H1 (cell line): ENCODE measurements at regions not wholly inside any gene's neighbourhood (a gene's known extent, or its start where the extent isn't known, plus 50 kb on each side); places are given as distances from the start of the nearest gene placed in this dataset.

ENCODE experiments used
- CTCF ChIA-PET: fragments of 300-600 bp; sonication (Branson Sonifier 250); formaldehyde crosslinking; loops from one replicate; lab custom pipeline; 2021; ENCODE audit not compliant: partially characterized antibody; lab: Charles Lee
- POLR2A ChIA-PET: fragments of 300-600 bp; sonication (Branson Sonifier 250); formaldehyde crosslinking; loops from one replicate; lab custom pipeline; 2021; ENCODE audit warnings: inconsistent platforms; ENCODE audit not compliant: partially characterized antibody; lab: Charles Lee
- DNase-seq, 2 experiments: peaks; one replicate each; pipeline versions ENCODE4 v3.0.0 to v3.0.0-alpha.2; 2010 to 2022; ENCODE audit warnings: low spot score in 2 of 2, low read depth in 1 of 2, mixed read lengths in 1 of 2
- FAIRE-seq: peaks from 2 replicates; lab custom pipeline; 2011; peaks lifted over from hg19 to GRCh38; lab: Jason Lieb, UNC
- H2AFZ ChIP-seq: 2 replicates; pipeline ENCODE4 v1.8.1; 2012; ENCODE audit warnings: low read length, inconsistent platforms
- H2AK5ac ChIP-seq: 2 replicates; pipeline ENCODE4 v1.6.1; 2013; ENCODE audit warnings: low read depth, low read length
- H2BK120ac ChIP-seq: replicated peaks from 2 replicates; pipeline ENCODE3; 2013; ENCODE audit warnings: low read depth, low read length, inconsistent platforms
- H2BK12ac ChIP-seq: 2 replicates; pipeline ENCODE4 v1.6.1; 2013; ENCODE audit warnings: low read depth, low read length
- H2BK15ac ChIP-seq: 2 replicates; pipeline ENCODE4 v1.6.1; 2013; ENCODE audit warnings: low read length
- H2BK20ac ChIP-seq: 2 replicates; pipeline ENCODE4 v1.6.1; 2013; ENCODE audit warnings: low read length
- H2BK5ac ChIP-seq: 2 replicates; pipeline ENCODE4 v1.6.1; 2013; ENCODE audit warnings: low read depth, low read length
- H3K14ac ChIP-seq: 2 replicates; pipeline ENCODE4 v1.6.1; 2013; ENCODE audit warnings: inconsistent platforms; ENCODE audit not compliant: insufficient read length
- H3K18ac ChIP-seq: 2 replicates; pipeline ENCODE4 v1.6.1; 2013; ENCODE audit warnings: low read length; ENCODE audit errors: extremely low read depth
- H3K23ac ChIP-seq: 2 replicates; pipeline ENCODE4 v1.6.1; 2013; ENCODE audit warnings: inconsistent platforms; ENCODE audit not compliant: insufficient read length
- H3K23me2 ChIP-seq: 2 replicates; pipeline ENCODE4 v1.6.1; 2013; ENCODE audit warnings: low read depth, low read length
- H3K27ac ChIP-seq: 2 replicates; pipeline ENCODE4 v1.6.1; 2011; ENCODE audit warnings: low read depth, low read length, inconsistent platforms
- H3K27me3 ChIP-seq, 4 experiments: replicated peaks in 1 of 4; 1 replicate in 1 of 4; 2 replicates in 3 of 4; pipeline versions ENCODE4 v1.6.1 to v1.8.1; 2011 to 2013; ENCODE audit warnings: low read length in 3 of 4, mild to moderate bottlenecking in 3 of 4, inconsistent platforms in 2 of 4, mixed read lengths in 2 of 4, moderate library complexity in 1 of 4; ENCODE audit not compliant: control insufficient read depth in 3 of 4, insufficient read depth in 3 of 4; ENCODE audit errors: extremely low read depth in 1 of 4
- H3K36me3 ChIP-seq, 4 experiments: 2 replicates each; pipeline versions ENCODE4 v1.6.1 to v1.8.1; 2011 to 2013; ENCODE audit warnings: mild to moderate bottlenecking in 4 of 4, low read length in 3 of 4, moderate library complexity in 2 of 4, control low read depth in 1 of 4, inconsistent platforms in 1 of 4; ENCODE audit not compliant: insufficient read depth in 4 of 4, control insufficient read depth in 2 of 4
- H3K4ac ChIP-seq: replicated peaks from 2 replicates; pipeline ENCODE3; 2013; ENCODE audit warnings: low read length, low read depth, mixed read lengths, inconsistent platforms; ENCODE audit not compliant: insufficient read length
- H3K4me1 ChIP-seq, 4 experiments: replicated peaks in 1 of 4; 1 replicate in 1 of 4; 2 replicates in 3 of 4; pipeline versions ENCODE4 v1.6.1 to v1.8.1; 2011 to 2013; ENCODE audit warnings: low read length in 3 of 4, inconsistent platforms in 2 of 4, mixed read lengths in 1 of 4; ENCODE audit not compliant: insufficient read depth in 4 of 4, control insufficient read depth in 3 of 4
- H3K4me2 ChIP-seq, 2 experiments: 2 replicates each; pipeline versions ENCODE4 v1.6.1 to v1.8.1; 2011 to 2013; ENCODE audit warnings: low read depth in 2 of 2, low read length in 2 of 2, control low read depth in 1 of 2, inconsistent platforms in 1 of 2, mild to moderate bottlenecking in 1 of 2; ENCODE audit not compliant: insufficient read depth in 1 of 2
- H3K4me3 ChIP-seq, 4 experiments: fragments of 200-600, 300-600 bp in 1 of 4; sonication (generic), shearing (Covaris generic), sonication (Bioruptor Twin) in 1 of 4; 2 replicates each; pipeline versions ENCODE4 v1.5.1 to v1.8.1; 2011 to 2016; ENCODE audit warnings: low read length in 4 of 4, low read depth in 3 of 4, control low read depth in 2 of 4, inconsistent platforms in 2 of 4, mild to moderate bottlenecking in 2 of 4, mixed read lengths in 1 of 4, moderate library complexity in 1 of 4; ENCODE audit not compliant: insufficient read depth in 2 of 4; ENCODE audit errors: extremely low read depth in 1 of 4
- H3K56ac ChIP-seq: replicated peaks from 2 replicates; pipeline ENCODE3; 2013; ENCODE audit warnings: low read depth, mild to moderate bottlenecking, mixed read lengths, low read length, inconsistent platforms; ENCODE audit not compliant: insufficient read length
- H3K79me1 ChIP-seq: 2 replicates; pipeline ENCODE4 v1.6.1; 2013; ENCODE audit warnings: low read depth, low read length, control low read depth
- H3K79me2 ChIP-seq, 2 experiments: 2 replicates each; pipeline versions ENCODE4 v1.6.1 to v1.8.1; 2012 to 2013; ENCODE audit warnings: low read length in 2 of 2, mild to moderate bottlenecking in 2 of 2, inconsistent platforms in 1 of 2; ENCODE audit not compliant: insufficient read depth in 2 of 2, control insufficient read depth in 1 of 2
- H3K9ac ChIP-seq, 4 experiments: replicated peaks in 1 of 4; 1 replicate in 1 of 4; 2 replicates in 3 of 4; pipeline versions ENCODE4 v1.6.1 to v1.8.1; 2011 to 2013; ENCODE audit warnings: low read depth in 3 of 4, low read length in 3 of 4, control low read depth in 2 of 4, mild to moderate bottlenecking in 2 of 4, moderate library complexity in 2 of 4, inconsistent platforms in 1 of 4; ENCODE audit errors: extremely low read depth in 1 of 4
- H3K9me3 ChIP-seq, 2 experiments: 2 replicates each; pipeline versions ENCODE4 v1.6.1 to v1.8.1; 2012 to 2013; ENCODE audit warnings: mild to moderate bottlenecking in 2 of 2, moderate library complexity in 2 of 2, control low read depth in 1 of 2, inconsistent platforms in 1 of 2, low read depth in 1 of 2, low read length in 1 of 2, mixed read lengths in 1 of 2; ENCODE audit not compliant: insufficient read depth in 2 of 2
- H4K20me1 ChIP-seq, 2 experiments: replicated peaks in 1 of 2; 2 replicates each; pipeline versions ENCODE3 to v1.8.1; 2011 to 2013; ENCODE audit warnings: inconsistent platforms in 2 of 2, low read length in 2 of 2, mild to moderate bottlenecking in 1 of 2; ENCODE audit not compliant: insufficient read depth in 2 of 2, control insufficient read depth in 1 of 2
- H4K5ac ChIP-seq: 2 replicates; pipeline ENCODE4 v1.6.1; 2013; ENCODE audit warnings: low read length, low read depth, mixed read lengths, inconsistent platforms; ENCODE audit not compliant: insufficient read length
- H4K8ac ChIP-seq: 2 replicates; pipeline ENCODE4 v1.8.0; 2013; ENCODE audit warnings: mild to moderate bottlenecking, moderate library complexity, low read length, inconsistent platforms; ENCODE audit not compliant: insufficient read depth; ENCODE audit errors: extremely low read depth
- H4K91ac ChIP-seq: replicated peaks from 2 replicates; pipeline ENCODE3; 2013; ENCODE audit warnings: low read length, mixed read lengths, inconsistent platforms; ENCODE audit not compliant: insufficient read length
- BCL11A ChIP-seq, 2 experiments: IDR thresholded peaks; one replicate each; pipeline ENCODE4 v1.6.1; 2011; ENCODE audit warnings: low read depth in 2 of 2, low read length in 2 of 2, mild to moderate bottlenecking in 2 of 2
- CBX5 ChIP-seq: fragments of 300-800, 300-1000 bp; sonication (generic); IDR thresholded peaks from 2 replicates; pipeline ENCODE4 v1.7.1; 2016; ENCODE audit warnings: antibody characterized with exemption, low read length, low read depth
- CBX8 ChIP-seq: fragments of 300-800, 300-1000 bp; sonication (generic); IDR thresholded peaks from 2 replicates; pipeline ENCODE4 v1.7.1; 2016; ENCODE audit warnings: low read depth, low read length, borderline replicate concordance
- EGR1 ChIP-seq: IDR thresholded peaks from 2 replicates; pipeline ENCODE4 v1.6.1; 2011; ENCODE audit warnings: low read depth, low read length, borderline replicate concordance
- EP300 ChIP-seq, 2 experiments: IDR thresholded peaks; 1 replicate in 1 of 2; 2 replicates in 1 of 2; pipeline ENCODE4 v1.6.1; 2011 to 2012; ENCODE audit warnings: low read depth in 2 of 2, low read length in 2 of 2, mild to moderate bottlenecking in 2 of 2, borderline replicate concordance in 1 of 2, inconsistent platforms in 1 of 2, moderate library complexity in 1 of 2
- GTF2F1 ChIP-seq: IDR thresholded peaks from 2 replicates; pipeline ENCODE4 v1.6.1; 2012; ENCODE audit warnings: low read depth, low read length, improper control_type of control experiment, borderline replicate concordance
- HDAC6 ChIP-seq: IDR thresholded peaks from one replicate; pipeline ENCODE4 v1.7.1; 2012; ENCODE audit warnings: low read depth, mild to moderate bottlenecking, inconsistent platforms, low read length, moderate library complexity
- NANOG ChIP-seq: IDR thresholded peaks from 2 replicates; pipeline ENCODE4 v1.6.1; 2011; ENCODE audit warnings: low read length, low read depth, mild to moderate bottlenecking, inconsistent platforms; ENCODE audit not compliant: insufficient read depth, poor library complexity, severe bottlenecking
- RAD21 ChIP-seq, 2 experiments: IDR thresholded peaks in 1 of 2; conservative IDR thresholded peaks in 1 of 2; 2 replicates each; pipeline ENCODE4 v1.6.1; 2011; ENCODE audit warnings: low read depth in 2 of 2, low read length in 2 of 2, improper control_type of control experiment in 1 of 2, inconsistent platforms in 1 of 2, mild to moderate bottlenecking in 1 of 2, moderate library complexity in 1 of 2
- TBP ChIP-seq: IDR thresholded peaks from 2 replicates; pipeline ENCODE4 v1.6.1; 2011; ENCODE audit warnings: low read depth, low read length, improper control_type of control experiment
- WGBS, 2 experiments: shearing (Covaris generic) in 1 of 2; methylation state at CpG; one replicate each; pipeline versions ENCODE4 v1.1.6 to v1.1.7; 2013 to 2015; ENCODE audit warnings: low lambda C conversion rate in 2 of 2, mixed read lengths in 2 of 2, inconsistent platforms in 1 of 2, low coverage in 1 of 2, missing lambda C conversion rate in 1 of 2; ENCODE audit not compliant: insufficient replicate concordance in 2 of 2, insufficient coverage in 1 of 2, insufficient read length in 1 of 2; ENCODE audit errors: extremely low coverage in 1 of 2, missing lambda C conversion rate in 1 of 2; 5-methylcytosine and 5-hydroxymethylcytosine counted together
- TF ChIP-seq, protein P1 (sequence below), 3 experiments: IDR thresholded peaks; 1 replicate in 2 of 3; 2 replicates in 1 of 3; pipeline versions ENCODE4 v1.5.1 to v1.6.1; 2011; ENCODE audit warnings: low read length in 3 of 3, mild to moderate bottlenecking in 3 of 3, inconsistent platforms in 2 of 3, low read depth in 1 of 3, moderate library complexity in 1 of 3; ENCODE audit not compliant: insufficient read depth in 1 of 3; ENCODE audit errors: control extremely low read depth in 1 of 3

DNA sequence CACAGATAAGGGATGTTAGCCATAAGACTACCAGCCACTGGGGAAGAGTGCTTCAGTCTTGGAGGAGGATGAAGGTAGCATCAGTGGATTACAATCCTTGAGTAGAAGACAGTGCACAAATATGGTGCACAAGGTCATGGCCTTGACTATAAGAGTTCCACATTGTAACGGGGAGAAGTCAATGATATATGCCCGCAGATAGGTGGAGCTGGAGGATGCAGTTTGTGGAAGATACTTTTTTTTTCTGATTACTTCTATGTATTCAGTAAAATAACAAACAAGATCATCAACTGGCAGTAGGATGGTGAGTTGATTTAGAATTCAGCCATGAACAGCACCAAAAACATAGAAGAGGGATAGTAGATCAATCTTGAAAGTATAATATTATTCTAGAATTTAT is 926.8 kb upstream of the MIR17HG start:
- ChIA-PET POLR2A (no interaction called here), CTCF (interaction anchor here (0.6 to 1.2 kb wide), 3 partner anchors 12 to 32 kb away, joined by 3 to 6 read pairs (median 4); no protein-coding TSS in a partner anchor)
- 94% methylated on average over 2 of the region's 2 CpGs; no CpG with 5 or more reads in 1 of the 2 experiments for WGBS, 2 experiments
- Histone ChIP-seq H3K27me3 (no peaks in the 10 kb centered on the region), H3K27ac (no peak overlapping the region), H3K79me1 (no peaks in the 10 kb centered on the region), H3K9me3 (no peaks in the 10 kb centered on the region), H4K8ac (no peak overlapping the region), H4K5ac (no peak overlapping the region), H3K4ac (no peak overlapping the region), H3K4me1 (no peaks in the 10 kb centered on the region), H3K23me2 (no peaks in the 10 kb centered on the region), H3K18ac (no peak overlapping the region), H3K4me3 (no peak overlapping the region), H2BK15ac (no peak overlapping the region), H2BK5ac (no peak overlapping the region), H2AFZ (no peak overlapping the region), H2AK5ac (no peak overlapping the region), H2BK120ac (no peak overlapping the region), H3K79me2 (no peaks in the 10 kb centered on the region), H3K56ac (no peak overlapping the region), H3K23ac (no peak overlapping the region), H2BK12ac (no peak overlapping the region), H4K20me1 (no peaks in the 10 kb centered on the region), H3K9ac (no peak overlapping the region), H3K4me2 (no peak overlapping the region), H3K36me3 (no peaks in the 10 kb centered on the region), H4K91ac (no peak overlapping the region), H2BK20ac (no peak overlapping the region), H3K14ac (no peak overlapping the region)
- no peak for FAIRE-seq
- no peak for DNase-seq
- no peak for TF ChIP-seq TBP
- TF ChIP-seq EGR1 = no peak
- TF ChIP-seq BCL11A (IDR thresholded peaks at IDR 0.05; ENCODE audit: low read depth in 2 of 2, low read length in 2 of 2) = no peak
- TF ChIP-seq HDAC6 = no peak
- no peak for TF ChIP-seq EP300 (IDR thresholded peaks at IDR 0.05; ENCODE audit: borderline replicate concordance in 1 of 2, low read depth in 2 of 2, low read length in 2 of 2)
- no peak for TF ChIP-seq CBX8
- TF ChIP-seq, protein P1, sequence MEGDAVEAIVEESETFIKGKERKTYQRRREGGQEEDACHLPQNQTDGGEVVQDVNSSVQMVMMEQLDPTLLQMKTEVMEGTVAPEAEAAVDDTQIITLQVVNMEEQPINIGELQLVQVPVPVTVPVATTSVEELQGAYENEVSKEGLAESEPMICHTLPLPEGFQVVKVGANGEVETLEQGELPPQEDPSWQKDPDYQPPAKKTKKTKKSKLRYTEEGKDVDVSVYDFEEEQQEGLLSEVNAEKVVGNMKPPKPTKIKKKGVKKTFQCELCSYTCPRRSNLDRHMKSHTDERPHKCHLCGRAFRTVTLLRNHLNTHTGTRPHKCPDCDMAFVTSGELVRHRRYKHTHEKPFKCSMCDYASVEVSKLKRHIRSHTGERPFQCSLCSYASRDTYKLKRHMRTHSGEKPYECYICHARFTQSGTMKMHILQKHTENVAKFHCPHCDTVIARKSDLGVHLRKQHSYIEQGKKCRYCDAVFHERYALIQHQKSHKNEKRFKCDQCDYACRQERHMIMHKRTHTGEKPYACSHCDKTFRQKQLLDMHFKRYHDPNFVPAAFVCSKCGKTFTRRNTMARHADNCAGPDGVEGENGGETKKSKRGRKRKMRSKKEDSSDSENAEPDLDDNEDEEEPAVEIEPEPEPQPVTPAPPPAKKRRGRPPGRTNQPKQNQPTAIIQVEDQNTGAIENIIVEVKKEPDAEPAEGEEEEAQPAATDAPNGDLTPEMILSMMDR (IDR thresholded peaks at IDR 0.05; ENCODE audit: control extremely low read depth in 1 of 3, insufficient read depth in 1 of 3, low read depth in 1 of 3, low read length in 3 of 3) = peak in 2 of 3 experiments; percentile 19 to 35; a peak in 2 of 4 replicates
- no peak for TF ChIP-seq NANOG
- TF ChIP-seq CBX5 = no peak
- TF ChIP-seq RAD21 (IDR thresholded peaks at IDR 0.05 in 1 of 2, conservative IDR thresholded peaks at IDR 0.05 in 1 of 2; ENCODE audit: low read depth in 2 of 2, low read length in 2 of 2) = peak; percentile 39 to 52; a peak in 3 of 4 replicates
- TF ChIP-seq GTF2F1 = no peak
